ENCODE measurements at regions not wholly inside any gene's neighbourhood (a gene's known extent, or its start where the extent isn't known, plus 50 kb on each side); places are given as distances from the start of the nearest gene placed in this dataset.

GRCh38 chr3:177421481-177421785 lies 224.2 kb upstream of the TBL1XR1 start:
- TF ChIP-seq POLR2A (IDR thresholded peaks at IDR 0.05) (no peak), CTCF (IDR thresholded peaks at IDR 0.05) (no peak)

Measured in thyroid gland (tissue), 4 donors.